Body of pancreas (tissue), 4 donors: ENCODE measurements at regions not wholly inside any gene's neighbourhood (a gene's known extent, or its start where the extent isn't known, plus 50 kb on each side); places are given as distances from the start of the nearest gene placed in this dataset.

Source experiments
- ATAC-seq: fragments of 150-250 bp; one replicate; pipeline ENCODE4 v1.9.1; 2016
- DNase-seq, 4 donors: peaks; one replicate each; pipeline ENCODE4 v3.0.0-alpha.2; 2019
- H3K27ac ChIP-seq, 4 donors: fragments of 200-600 bp; sonication (generic); 1 replicate in 3 of 4; 2 replicates in 1 of 4; pipeline versions ENCODE4 v1.5.1 to v1.6.1; 2016 to 2019; ENCODE audit warnings: mild to moderate bottlenecking in 1 of 4, mixed read lengths in 1 of 4, moderate library complexity in 1 of 4
- H3K27me3 ChIP-seq, 2 donors: fragments of 200-600 bp; sonication (generic); one replicate each; pipeline ENCODE4 v1.6.0; 2016; ENCODE audit warnings: mild to moderate bottlenecking in 1 of 2
- H3K36me3 ChIP-seq, 2 donors: fragments of 200-600 bp; sonication (generic); replicated peaks in 1 of 2; 2 replicates each; pipeline ENCODE4 v1.5.1; 2016; ENCODE audit warnings: low read depth in 2 of 2; ENCODE audit not compliant: insufficient read depth in 1 of 2
- H3K4me1 ChIP-seq: fragments of 200-600 bp; sonication (generic); one replicate; pipeline ENCODE4 v1.6.0; 2016
- H3K4me3 ChIP-seq, 2 donors: fragments of 200-600 bp; sonication (generic); 1 replicate in 1 of 2; 2 replicates in 1 of 2; pipeline ENCODE4 v1.5.1; 2016 to 2019
- H3K9me3 ChIP-seq, 3 donors: fragments of 200-600 bp; sonication (generic); 1 replicate in 2 of 3; 2 replicates in 1 of 3; pipeline ENCODE4 v1.5.1; 2016
- CTCF ChIP-seq, 7 experiments: fragments of 450-650 bp in 4 of 7; fragments of 200-600 bp in 3 of 7; sonication (generic) in 3 of 7; IDR thresholded peaks; one replicate each; pipeline ENCODE4 v1.5.1; 2016 to 2019; ENCODE audit warnings: antibody characterized with exemption in 7 of 7
- POLR2A ChIP-seq, 3 donors: fragments of 450-650 bp; IDR thresholded peaks; one replicate each; pipeline ENCODE4 v1.6.1; 2016; ENCODE audit warnings: antibody characterized with exemption in 3 of 3, mild to moderate bottlenecking in 2 of 3
- WGBS, 2 donors: methylation state at CpG; one replicate each; pipeline ENCODE4 v1.1.5; 2017; 5-methylcytosine and 5-hydroxymethylcytosine counted together
- intact Hi-C: fragments of 100-400 bp; cut with DNase I; formaldehyde crosslinking; loops from one replicate; pipeline ENCODE4 v1.15.1; 2023

- intact Hi-C loops, result no loop called here
- H3K36me3 ChIP-seq, result no peaks in the 10 kb centered on the region
- H3K4me1 ChIP-seq, result no peaks in the 10 kb centered on the region
- ATAC-seq (no peak), DNase-seq (no peak)
- WGBS, 2 donors, result 48 to 68% methylated on average over 2 of the region's 2 CpGs
- H3K9me3 ChIP-seq, result no peaks in the 10 kb centered on the region
- H3K27me3 ChIP-seq, result no peaks in the 10 kb centered on the region
- H3K4me3 ChIP-seq, result no peak overlapping the region
- TF ChIP-seq POLR2A (IDR thresholded peaks at IDR 0.05) (no peak), CTCF (IDR thresholded peaks at IDR 0.05) (no peak)
- no peak overlapping the region for H3K27ac ChIP-seq
Observed at GRCh38 chr11:104803776-104804175, 94.5 kb downstream of the CASP12 start.

- 86 to 91% methylated on average over 1 of the region's 1 CpG for WGBS, 2 donors
- no peak for DNase-seq
- no peak for TF ChIP-seq CTCF (IDR thresholded peaks at IDR 0.05)
- no peak for TF ChIP-seq POLR2A (IDR thresholded peaks at IDR 0.05)
- Histone ChIP-seq H3K9me3 (no peaks in the 10 kb centered on the region), H3K27me3 (no peaks in the 10 kb centered on the region), H3K4me1 (no peaks in the 10 kb centered on the region), H3K4me3 (no peak overlapping the region), H3K36me3 (no peaks in the 10 kb centered on the region), H3K27ac (no peak overlapping the region)
- intact Hi-C loops, result no loop called here
- ATAC-seq, result no peak
Observed at GRCh38 chr11:104799251-104799650, 99.0 kb downstream of the CASP12 start.

DNA sequence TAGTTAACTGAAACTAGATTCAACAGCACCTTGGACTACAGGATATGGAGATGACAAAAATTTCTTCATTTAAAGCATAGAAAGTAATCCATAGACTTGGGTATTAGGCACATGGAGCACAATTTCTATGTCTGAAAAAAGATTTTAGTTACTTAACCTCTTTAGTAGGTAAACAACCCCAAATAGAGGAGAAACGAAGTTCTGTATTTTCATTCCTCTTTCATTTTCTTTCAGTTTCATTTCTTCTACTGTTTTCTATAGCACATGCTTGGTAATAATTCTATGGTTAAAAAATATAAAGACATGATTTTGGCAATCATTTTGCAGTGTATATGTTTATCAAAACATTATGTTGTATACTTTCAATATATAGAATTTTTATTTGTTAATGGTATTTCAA is 99.5 kb downstream of the CASP12 start:
- intact Hi-C loops, result no loop called here
- Histone ChIP-seq H3K4me3 (no peak overlapping the region), H3K9me3 (no peaks in the 10 kb centered on the region), H3K36me3 (no peaks in the 10 kb centered on the region), H3K27me3 (no peaks in the 10 kb centered on the region), H3K27ac (no peak overlapping the region), H3K4me1 (no peaks in the 10 kb centered on the region)
- DNase-seq (no peak), ATAC-seq (no peak)
- 27 to 43% methylated on average over 1 of the region's 1 CpG for WGBS, 2 donors
- no peak for TF ChIP-seq POLR2A (IDR thresholded peaks at IDR 0.05)
- no peak for TF ChIP-seq CTCF (IDR thresholded peaks at IDR 0.05)

- TF ChIP-seq CTCF (IDR thresholded peaks at IDR 0.05) (no peak), POLR2A (IDR thresholded peaks at IDR 0.05) (no peak)
- ATAC-seq (no peak), DNase-seq (no peak)
- H3K27ac ChIP-seq, result no peak overlapping the region
- intact Hi-C loops, result no loop called here
- H3K4me1 ChIP-seq, result no peaks in the 10 kb centered on the region
- H3K27me3 ChIP-seq, result no peaks in the 10 kb centered on the region
- no peaks in the 10 kb centered on the region for H3K36me3 ChIP-seq
- H3K4me3 ChIP-seq, result no peak overlapping the region
- no peaks in the 10 kb centered on the region for H3K9me3 ChIP-seq
Observed at GRCh38 chr11:104796301-104796700, 102.0 kb downstream of the CASP12 start.

- Histone ChIP-seq H3K27ac (no peak overlapping the region), H3K4me3 (no peak overlapping the region), H3K4me1 (no peaks in the 10 kb centered on the region), H3K9me3 (no peaks in the 10 kb centered on the region), H3K27me3 (no peaks in the 10 kb centered on the region), H3K36me3 (no peaks in the 10 kb centered on the region)
- ATAC-seq (no peak), DNase-seq (no peak)
- WGBS, 2 donors, result 62% methylated on average over 5 of the region's 5 CpGs
- intact Hi-C loops, result no loop called here
- TF ChIP-seq POLR2A (IDR thresholded peaks at IDR 0.05) (no peak), CTCF (IDR thresholded peaks at IDR 0.05) (no peak)
Observed at GRCh38 chr11:104795501-104796213, 102.6 kb downstream of the CASP12 start.
